ENCODE measurements at regions not wholly inside any gene's neighbourhood (a gene's known extent, or its start where the extent isn't known, plus 50 kb on each side); places are given as distances from the start of the nearest gene placed in this dataset.

- DNase-seq, result no peak
These were observed 64.6 kb upstream of the KLF9 start for GRCh38 chr9:70478963-70479641.

GRCh38 chr9:70477907-70478480 is 63.5 kb upstream of the KLF9 start:
- no peak for DNase-seq

- DNase-seq, result no peak
These were observed 62.8 kb upstream of the KLF9 start for GRCh38 chr9:70477146-70477745.

- no peak for DNase-seq
These were observed 60.8 kb upstream of the KLF9 start for GRCh38 chr9:70475211-70475610.

DNA sequence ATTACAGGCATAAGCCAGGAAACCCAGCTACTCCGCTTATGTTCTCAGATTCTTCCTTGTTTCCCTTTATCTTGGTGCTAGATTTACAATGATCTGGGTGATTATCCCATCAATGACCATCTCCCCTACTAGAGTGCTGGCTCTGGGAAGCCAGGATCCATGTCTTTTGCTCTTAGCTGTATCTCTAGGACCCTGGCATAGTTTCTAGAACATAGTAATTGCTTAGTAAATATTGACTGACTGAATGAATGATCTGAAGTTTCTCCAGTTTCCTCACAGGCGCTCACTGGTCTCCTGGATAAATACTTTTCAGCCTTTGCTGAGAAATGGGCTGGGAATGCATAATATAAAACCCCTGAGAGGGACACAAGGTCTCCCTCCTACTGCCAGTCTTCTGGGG is 60.0 kb upstream of the KLF9 start:
- no peak for DNase-seq

- DNase-seq, result no peak
These were observed 58.1 kb upstream of the KLF9 start for GRCh38 chr9:70472268-70473249.

DNA sequence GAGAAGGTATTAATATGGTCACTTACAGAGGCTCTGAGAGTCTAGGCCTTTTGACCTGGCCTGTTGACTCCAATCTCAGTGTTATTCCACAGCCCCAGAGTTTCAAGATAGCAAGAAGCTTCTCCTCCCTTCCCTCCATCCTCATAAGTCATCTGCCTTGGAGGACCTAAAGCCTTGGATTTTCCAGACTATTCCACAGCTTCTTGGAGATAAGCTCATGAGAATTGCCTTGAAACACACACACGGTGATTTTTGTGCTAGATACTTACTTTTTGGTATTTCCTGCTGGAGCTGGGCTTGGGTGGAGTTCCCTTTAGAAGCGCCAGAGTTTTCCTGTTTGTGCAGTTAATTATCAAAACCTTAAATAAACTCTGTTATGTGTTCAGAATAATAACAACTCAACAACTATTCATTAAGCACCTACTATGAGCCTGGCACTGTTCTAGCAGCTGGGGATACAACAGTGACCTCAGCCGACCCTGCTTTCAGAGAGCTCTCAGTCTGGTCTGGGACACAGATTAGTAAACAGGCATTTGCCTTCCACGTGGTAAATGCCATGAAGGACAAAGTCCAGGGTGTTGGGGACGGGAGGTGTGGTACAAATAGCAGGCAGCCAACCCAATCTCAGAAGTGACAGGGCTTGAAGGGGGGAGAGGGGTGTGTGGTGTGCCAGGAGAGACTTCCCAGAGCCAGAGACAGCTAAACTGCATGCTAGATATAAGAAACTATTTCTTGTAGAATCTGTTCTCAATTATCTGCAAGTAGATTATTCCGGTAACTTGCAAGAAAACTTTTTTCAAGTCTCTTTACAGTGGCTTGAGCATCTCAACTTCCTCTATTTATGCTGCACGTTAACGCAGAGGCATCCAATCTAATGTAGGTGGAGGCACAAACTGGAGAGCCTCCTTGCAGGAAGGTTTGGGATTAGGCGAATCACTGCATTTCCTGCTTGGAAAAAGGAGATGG is 55.9 kb upstream of the KLF9 start:
- DNase-seq, result no peak

DNA sequence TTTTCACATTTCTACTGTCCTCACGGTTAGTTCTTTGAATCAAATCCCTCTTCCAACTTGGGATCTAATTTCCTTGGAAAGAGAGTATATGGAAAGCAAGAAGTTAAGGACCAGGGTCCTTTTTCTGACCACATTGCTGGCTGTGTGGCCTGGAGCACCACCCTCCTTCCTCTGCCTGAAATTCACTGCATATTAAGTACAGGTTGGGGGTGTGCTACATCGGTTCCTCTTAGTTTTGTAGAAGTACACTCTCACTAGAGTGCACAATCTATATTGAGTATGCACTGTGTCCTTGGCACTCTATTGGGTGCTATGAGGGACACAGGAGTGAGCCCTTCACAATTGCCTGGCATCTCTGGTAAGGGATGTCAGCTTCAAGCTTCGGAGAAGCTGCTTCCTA is 53.8 kb upstream of the KLF9 start:
- DNase-seq, result no peak

GRCh38 chr9:70466976-70467561 is 52.6 kb upstream of the KLF9 start:
- DNase-seq, result peak; percentile 21

GRCh38 chr9:70465904-70466303 is 51.4 kb upstream of the KLF9 start:
- no peak for DNase-seq

DNA sequence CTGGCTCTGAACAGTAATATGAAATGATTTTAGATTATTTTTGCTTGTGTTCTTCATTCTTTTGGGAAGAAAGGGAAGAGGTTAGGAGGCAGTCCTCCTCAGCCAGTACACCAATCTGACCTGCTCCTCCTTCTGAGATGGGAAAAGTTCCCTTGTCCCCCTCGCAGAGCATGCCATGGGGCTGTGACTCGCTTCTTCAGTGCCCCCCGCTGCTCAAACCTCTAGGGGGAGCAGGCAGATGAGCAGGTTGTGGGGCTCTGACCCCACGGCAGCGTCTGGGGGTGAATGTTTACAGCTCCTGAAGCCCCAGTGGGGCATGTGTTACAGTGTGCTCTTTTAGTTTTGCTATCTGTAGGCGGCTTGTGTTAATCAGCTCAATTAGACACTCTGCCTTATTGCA is 50.9 kb upstream of the KLF9 start:
- no peak for DNase-seq
